ENCODE measurements at regions not wholly inside any gene's neighbourhood (a gene's known extent, or its start where the extent isn't known, plus 50 kb on each side); places are given as distances from the start of the nearest gene placed in this dataset.

DNA sequence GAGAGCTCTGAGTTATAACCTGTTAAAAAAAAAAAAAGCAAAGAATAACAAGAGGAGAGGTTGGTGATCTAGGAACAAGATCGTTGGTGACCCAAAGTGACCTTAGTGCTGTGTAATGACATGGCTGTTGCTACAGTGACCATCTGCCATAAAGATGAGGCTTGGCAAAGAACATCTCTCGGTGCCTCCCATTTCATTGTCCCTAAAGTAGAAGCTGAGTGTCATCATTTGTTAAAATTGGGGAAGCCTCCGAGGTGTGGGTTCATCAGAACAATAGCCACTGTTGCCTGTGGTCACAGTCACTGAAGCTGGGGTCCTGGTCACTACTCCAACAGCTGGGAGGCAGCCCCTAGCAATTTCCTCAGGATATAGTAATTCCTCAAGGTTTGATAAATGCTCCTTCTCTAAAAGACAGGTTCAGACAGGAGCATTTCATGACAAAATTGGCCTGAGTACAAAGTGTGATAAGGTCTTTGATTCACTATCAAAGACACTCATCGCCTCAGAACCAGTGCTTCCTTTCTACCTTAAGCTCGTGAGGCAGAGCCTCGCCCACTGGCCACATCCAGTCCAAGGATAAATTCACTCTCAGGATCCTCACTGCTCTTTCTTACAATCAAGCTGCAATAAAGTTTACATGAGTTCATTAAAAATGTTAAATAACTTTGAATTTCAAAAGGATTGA, 81.9 kb upstream of the RGS2 start:
- no peak for TF ChIP-seq CTCF (conservative IDR thresholded peaks at IDR 0.05; ENCODE audit: low read depth in 2 of 2)
- TF ChIP-seq EZH2phosphoT487 (IDR thresholded peaks at IDR 0.05; ENCODE audit: unreplicated experiment) = no peak

All from GM23338 (cell line).